Peyer's patch (tissue), 4 donors: ENCODE measurements at regions not wholly inside any gene's neighbourhood (a gene's known extent, or its start where the extent isn't known, plus 50 kb on each side); places are given as distances from the start of the nearest gene placed in this dataset.

Experiments used
- CTCF ChIP-seq, 6 experiments: fragments of 450-650 bp in 4 of 6; fragments of 200-600 bp in 2 of 6; sonication (generic) in 1 of 6; IDR thresholded peaks; one replicate each; pipeline ENCODE4 v1.5.1; 2017 to 2019; ENCODE audit warnings: antibody characterized with exemption in 6 of 6, mild to moderate bottlenecking in 3 of 6, moderate library complexity in 1 of 6
- POLR2A ChIP-seq, 2 donors: fragments of 450-650 bp; IDR thresholded peaks; one replicate each; pipeline ENCODE4 v1.5.1; 2017; ENCODE audit warnings: antibody characterized with exemption in 2 of 2, mild to moderate bottlenecking in 2 of 2, moderate library complexity in 2 of 2

- TF ChIP-seq CTCF (IDR thresholded peaks at IDR 0.05) (no peak), POLR2A (IDR thresholded peaks at IDR 0.05) (no peak)
Observed at GRCh38 chr18:55642191-55642590, 54.2 kb upstream of the TCF4 start.
